HG03342 (cell line): ENCODE measurements at regions not wholly inside any gene's neighbourhood (a gene's known extent, or its start where the extent isn't known, plus 50 kb on each side); places are given as distances from the start of the nearest gene placed in this dataset.
"Not testable (repeated sequence)": the region's sequence is repeated elsewhere in the genome, so short reads cannot be mapped to it uniquely, and the experiment has no call there.

Source experiments
- ATAC-seq: cut with Tn5 transposase; IDR thresholded peaks from one replicate; pipeline ENCODE4 v1.9.1; 2021; ENCODE audit warnings: mild to moderate bottlenecking, moderate library complexity; ENCODE audit not compliant: unreplicated experiment

GRCh38 chrX:140172401-140172800, 207.1 kb upstream of the CXorf66 start:
- ATAC-seq = no peak

DNA sequence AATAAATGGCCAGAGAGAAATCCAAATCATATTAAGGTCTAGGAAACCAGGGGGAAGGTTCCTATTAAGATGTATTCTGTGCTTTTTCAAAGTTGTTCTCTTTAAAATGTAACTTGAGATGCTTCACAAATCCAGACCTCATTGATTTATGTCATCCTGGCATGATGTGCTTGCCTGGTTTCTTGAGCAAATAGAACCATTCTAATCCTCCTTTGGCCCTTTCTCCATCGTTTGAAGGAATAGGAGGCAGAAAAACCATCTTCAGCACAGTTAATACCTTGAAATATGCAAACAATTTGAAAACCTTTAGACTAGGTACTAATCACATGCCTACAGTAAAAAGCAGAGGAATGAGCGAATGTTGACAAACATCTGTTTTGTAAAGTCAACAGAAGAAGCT, 202.2 kb upstream of the CXorf66 start:
- no peak for ATAC-seq

DNA sequence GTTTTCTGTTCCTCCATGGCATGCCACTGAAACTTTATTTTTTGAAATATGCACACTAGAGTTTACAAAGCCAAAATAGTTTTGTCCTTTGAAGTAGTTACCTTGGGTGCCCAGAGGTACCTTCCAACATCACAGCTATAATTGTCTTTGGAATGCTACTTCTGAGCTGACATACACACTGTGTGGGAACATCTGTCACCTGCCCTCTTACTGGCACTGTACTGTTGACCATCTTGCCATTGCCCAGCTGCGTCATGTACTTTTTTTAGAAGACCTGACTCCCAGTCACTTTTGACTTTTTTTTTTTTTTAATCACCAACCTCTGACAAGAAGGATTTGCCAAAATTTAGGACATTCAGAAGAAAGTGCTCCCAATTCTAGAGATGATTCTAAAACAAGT, 200.5 kb upstream of the CXorf66 start:
- ATAC-seq = no peak

GRCh38 chrX:140164391-140164790, 199.1 kb upstream of the CXorf66 start:
- no peak for ATAC-seq

DNA sequence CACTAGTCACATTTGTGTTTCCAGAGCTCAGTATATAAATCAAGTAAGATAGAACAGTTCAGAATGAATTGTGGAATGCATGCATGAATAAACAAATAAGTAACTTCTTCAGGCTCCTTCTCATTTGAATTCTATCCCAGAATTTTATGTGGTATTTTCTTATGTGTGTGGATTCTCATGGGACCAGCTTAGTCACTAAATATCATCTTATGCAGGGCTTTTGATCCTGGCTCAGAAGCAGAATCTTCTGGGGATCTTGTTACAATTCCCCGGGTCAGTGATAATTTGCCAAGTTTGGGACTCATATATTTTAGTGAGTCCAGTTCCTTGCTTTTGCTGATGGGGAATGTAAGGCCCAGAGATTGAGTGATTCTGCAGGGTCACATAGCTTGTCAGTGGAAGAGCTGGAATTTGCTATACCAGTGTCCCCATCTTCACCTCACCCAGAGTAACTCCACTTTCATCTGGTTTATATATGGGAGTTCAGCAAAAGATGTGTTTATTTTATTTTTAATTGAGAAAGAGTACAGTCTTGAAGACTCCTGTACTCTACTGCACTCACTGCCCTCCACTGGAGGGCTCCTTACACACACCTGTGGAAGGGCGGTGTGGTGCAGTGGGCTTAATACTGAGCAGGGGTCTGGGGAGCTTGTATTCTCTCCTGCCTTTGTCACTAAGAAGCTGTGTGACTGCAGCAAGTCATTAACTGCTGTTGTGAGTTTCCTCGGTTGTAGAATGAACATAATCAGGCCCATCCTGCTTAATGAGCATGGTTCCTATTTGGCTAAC, 198.2 kb upstream of the CXorf66 start:
- no peak for ATAC-seq

DNA sequence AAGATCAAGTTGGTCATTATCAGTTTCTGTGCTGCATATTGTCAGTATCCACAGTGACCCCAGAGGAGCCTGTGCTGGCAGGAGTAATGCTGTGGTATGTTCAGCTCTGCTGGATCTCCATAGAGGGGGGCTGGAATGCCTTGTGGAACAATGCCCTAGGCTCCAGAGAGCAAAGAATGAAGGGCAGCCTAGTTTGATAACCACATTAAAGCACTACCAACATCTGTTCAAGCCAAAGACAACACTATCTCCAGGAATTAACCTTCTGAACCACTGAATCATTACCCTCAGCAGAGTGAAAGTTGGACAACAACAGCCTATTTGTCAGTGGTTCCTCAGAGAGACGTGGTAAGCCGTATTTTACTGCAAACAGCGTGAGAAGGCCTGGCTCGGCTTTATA, 192.3 kb upstream of the CXorf66 start:
- ATAC-seq = no peak

DNA sequence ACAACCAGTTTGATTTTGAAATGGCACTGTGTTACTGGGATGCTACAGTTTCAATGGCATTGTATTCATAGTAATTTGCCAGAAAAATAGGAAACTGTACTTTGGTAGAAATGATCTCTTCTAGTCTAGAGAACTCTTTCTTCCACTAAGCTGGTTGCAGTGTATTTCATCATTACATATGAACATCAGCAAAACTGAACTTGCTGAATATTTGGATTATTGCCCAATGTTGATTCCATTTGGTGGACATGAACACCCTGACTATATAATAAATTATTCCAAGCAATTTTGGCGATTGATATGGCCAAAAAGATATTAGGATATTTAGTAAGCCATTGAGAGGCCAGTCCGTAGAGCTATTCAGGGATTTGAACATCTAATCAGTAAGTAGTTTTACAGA, 191.8 kb upstream of the CXorf66 start:
- ATAC-seq = no peak

DNA sequence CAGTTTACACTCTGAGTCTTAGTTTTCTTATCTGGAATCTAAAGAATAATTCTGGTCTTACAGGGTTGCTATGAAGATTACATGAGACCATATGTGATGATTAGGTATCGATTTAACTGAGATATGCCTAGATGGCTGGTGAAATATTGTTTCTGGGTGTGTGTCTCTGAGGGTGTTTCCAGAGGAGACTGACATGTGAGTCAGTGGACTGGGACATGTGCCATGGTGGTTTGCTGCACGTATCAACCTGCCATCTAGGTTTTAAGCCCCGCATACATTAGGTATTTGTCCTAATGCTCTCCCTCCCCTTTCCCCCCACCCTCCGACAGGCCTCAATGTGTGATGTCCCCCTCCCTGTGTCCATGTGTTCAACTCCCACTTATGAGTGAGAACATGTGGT, 186.0 kb upstream of the CXorf66 start:
- no peak for ATAC-seq

DNA sequence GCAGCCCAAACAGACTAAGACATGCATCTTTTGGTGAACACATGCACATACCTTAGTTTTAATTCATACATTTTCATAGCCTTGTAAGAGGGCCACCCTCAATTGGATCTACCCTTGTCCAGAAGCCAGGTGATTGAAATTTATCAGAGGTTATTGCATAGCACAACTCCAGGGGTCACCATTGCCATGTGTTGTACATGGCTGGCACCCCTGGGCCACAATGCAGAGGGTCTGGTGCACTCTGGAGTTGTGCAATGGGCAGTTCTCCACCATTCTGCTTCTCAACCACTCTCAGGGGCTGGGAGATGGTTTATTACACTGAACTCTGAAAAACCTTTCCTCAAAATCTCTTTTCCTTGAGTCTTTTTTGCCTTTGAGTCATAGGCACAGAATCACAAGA, 184.4 kb upstream of the CXorf66 start:
- no peak for ATAC-seq

DNA sequence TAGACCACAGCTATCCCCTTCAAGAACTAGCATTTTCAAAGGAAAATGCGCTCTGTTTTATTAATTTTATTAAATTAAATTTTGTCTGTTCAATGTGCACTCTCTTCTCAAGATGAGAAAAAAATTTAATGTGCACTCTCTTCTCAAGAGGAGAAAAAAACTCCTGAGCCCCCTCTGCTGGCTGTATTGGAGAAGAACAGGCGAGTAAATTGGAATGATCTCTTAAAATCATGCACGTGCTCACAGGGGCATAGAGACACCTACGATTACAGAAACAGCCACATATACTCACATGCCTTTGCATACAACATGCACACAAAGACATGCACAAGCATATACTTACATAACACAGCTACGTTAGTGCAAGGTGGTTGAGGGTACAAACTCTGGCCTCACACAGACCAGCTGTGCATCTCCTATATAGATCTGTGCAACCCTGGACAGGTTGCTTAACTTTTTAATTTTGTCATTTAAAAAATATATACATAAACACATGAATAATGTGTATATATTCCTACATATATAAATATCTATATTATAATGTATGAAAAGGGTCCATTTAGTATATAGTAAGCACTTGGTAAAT, 176.2 kb upstream of the CXorf66 start:
- peak; percentile 69 for ATAC-seq

DNA sequence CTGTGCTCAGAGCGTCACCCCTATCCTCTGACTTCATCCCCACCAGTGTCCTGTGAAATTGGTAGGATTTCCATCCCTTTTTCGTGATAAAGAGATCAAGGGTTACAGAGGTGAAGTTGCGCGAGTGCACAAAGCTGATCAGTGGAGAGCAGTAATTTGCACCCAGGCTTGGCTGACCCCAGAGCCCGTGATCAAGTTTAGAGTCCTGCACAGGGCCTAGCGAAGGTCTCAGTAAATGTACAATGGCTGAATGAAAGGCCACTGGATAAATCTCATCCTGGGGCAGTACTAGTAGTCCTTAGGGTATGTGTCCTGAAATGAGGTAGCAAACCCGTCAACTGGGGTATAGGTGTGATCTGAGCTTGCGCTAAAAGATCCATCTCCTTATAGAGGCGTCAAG, 173.2 kb upstream of the CXorf66 start:
- not testable (repeated sequence) for ATAC-seq

DNA sequence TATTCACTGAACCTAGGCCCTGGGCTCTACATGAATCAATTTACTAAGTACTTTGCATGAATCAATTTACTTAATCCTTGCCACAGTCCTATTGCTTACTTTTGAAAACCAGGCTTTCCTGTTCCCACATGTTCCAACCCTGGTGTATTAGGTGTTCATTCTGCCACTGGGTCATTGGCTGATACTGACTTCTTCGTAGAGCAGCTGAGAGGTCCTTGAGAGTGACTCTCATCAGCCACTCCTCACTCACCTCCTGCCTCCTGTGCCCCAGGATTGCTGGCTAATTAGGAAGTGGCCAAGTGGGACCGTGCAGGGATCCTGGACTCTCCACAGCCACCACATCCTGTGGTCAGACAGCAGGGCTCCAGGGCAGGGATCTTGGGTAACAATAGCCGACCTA, 172.7 kb upstream of the CXorf66 start:
- not testable (repeated sequence) for ATAC-seq

DNA sequence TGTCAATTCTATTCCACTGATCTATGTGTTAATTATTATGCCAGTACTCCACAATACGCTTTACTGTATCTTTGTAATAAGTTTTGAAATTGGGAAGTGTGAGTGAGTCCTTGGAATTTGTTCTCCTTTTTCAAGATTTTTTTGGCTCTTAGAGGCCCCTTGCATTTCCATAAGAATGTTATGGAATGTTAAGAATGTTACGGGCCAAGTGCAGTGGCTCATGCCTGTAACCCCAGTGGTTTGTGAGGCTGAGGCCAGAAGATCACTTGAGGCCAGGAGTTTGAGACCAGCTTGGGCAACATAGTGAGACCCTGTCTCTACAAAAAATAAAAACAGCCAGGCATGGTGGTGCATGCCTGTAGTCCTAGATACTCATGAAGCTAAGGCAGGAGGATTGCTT, 167.6 kb upstream of the CXorf66 start:
- ATAC-seq = no peak

DNA sequence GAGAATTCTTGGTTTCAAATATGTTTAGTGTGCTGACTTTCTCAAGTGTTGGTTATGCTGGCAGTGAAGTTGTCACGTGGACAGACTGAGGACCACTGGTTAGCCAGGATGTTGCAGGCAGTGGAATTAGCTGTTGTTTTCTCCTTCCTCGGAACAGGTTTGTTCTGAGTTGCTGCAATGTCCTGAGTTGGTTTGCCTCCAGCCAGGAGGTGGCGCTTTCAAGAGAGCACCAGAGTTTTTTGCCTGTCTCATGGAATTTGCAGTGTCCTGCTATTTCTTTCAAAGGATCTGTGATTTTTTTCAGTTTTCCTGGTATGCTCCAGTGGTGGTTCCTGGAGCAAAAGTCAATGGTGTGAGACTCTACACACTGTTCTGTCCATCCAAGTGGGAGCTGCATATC, 158.1 kb upstream of the CXorf66 start:
- no peak for ATAC-seq

GRCh38 chrX:140114059-140114458, 148.7 kb upstream of the CXorf66 start:
- not testable (repeated sequence) for ATAC-seq

- no peak for ATAC-seq
These were observed 144.8 kb upstream of the CXorf66 start for GRCh38 chrX:140110081-140110650.

DNA sequence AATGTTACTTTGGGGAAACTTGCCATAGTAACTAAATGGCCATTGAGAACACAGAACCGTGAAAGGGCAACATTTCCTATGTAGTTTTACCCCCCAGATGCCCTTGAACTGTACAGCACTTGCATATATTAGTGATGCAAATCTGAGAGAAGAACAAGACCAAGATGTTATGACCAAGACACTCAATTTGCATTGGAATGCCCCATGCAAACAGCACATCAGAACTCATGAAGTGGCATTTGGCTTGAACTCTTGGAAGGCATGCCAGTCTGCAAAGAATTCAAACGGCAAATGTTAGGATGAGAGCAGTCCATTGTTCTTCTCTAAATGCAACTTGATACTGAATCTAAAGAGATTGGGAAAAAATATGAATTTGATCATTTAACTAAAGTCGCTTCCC, 139.4 kb upstream of the CXorf66 start:
- ATAC-seq = no peak

- no peak for ATAC-seq
These were observed 133.9 kb upstream of the CXorf66 start for GRCh38 chrX:140099221-140099620.

DNA sequence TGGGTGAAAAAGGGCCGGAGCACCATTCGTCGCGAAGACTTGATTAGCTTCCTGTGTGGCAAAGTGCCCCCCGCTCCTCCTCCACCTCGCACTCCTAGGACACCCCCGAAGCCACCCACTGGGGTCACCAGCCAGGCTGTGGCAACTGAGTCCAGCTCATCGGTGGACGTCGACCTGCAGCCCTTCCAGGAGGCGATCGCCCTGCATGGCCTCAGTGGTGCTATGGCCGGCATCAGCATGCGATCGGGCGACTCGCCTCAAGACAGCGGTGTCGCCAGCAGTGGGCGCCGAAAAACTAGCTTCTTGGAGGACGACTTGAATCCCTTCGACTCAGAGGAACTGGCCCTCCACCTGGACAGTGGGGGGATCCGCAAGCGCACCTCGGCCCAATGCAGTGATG, 126.8 kb upstream of the CXorf66 start:
- ATAC-seq = no peak

DNA sequence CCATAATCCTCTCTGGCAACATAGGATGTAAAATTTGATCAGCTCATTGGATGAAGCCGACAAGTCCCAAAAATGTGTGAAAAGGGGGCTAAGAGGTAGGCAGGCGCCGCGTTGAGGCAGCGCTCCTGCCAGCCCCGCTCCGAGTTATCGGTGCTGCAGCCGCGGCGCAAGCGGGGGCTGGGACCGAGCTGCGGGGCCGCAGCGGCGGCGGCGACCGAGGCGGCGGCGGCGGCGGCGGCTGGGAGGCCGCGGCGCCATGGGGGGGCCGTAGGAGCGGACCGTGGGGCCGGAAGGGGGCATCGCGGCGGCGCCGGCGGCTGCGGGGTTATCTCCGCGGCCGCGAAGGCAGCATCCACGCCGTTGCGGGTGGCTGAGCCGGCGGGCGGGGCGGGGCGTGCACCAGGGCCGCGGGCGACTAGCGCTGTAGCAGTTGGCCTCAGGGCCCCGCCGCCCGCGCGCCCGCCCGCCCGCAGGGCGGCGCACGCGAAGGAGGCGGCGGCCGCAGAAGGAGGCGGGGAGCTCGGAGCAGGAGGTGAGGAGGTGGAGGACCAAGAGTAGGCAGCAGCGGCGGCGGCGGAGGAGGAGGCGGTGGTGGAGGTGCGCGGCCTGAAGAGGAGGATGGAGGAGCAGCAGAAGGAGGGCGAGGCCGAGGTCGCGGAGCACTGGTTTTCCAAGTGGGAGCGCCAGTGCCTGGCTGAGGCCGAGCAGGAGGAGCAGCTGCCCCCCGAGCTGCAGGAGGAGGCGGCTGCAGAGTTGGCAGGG, 126.0 kb upstream of the CXorf66 start:
- no peak for ATAC-seq

DNA sequence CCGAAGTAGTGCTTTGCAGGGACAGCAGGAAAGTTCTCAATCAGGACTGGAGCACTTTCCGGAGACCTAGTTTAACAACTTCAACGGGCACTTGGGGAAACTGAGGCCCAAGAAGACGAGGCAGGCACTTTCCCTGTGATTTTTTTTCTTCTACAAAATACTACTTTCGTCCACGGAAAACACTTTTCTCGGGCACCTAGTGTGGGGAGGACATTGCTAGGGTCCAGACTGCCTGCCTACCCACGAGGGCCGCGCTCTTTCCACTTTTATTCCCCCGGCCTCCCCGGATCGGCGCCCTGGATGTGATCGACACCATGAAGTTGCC, 125.4 kb upstream of the CXorf66 start:
- no peak for ATAC-seq

DNA sequence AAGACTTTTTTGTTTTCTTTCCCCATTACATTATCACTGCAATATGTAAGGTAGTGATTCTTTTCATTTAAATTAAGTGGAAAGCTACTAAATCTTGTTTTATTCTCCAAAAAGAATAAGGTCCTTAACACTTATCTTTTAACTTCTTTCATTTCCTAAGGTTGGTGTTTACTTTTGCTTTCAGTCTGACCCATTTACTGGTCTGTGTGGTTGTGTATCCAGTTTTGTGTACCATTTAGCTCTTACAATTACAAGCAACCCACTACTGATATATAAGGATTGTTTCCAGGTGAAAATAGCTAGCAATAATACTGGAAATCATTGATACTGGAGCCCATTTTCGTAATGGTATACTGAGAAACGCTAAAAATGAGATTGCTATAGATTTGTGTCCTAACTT, 123.1 kb upstream of the CXorf66 start:
- ATAC-seq = no peak
